KBM-7 (cell line): ENCODE measurements at regions not wholly inside any gene's neighbourhood (a gene's known extent, or its start where the extent isn't known, plus 50 kb on each side); places are given as distances from the start of the nearest gene placed in this dataset.
"Not testable (repeated sequence)": the region's sequence is repeated elsewhere in the genome, so short reads cannot be mapped to it uniquely, and the experiment has no call there.

Experiments used
- DNase-seq: peaks from one replicate; pipeline ENCODE4 v3.0.0-alpha.2; 2015
- in situ Hi-C: fragments of 300-500 bp; cut with MboI; formaldehyde crosslinking; loops from 2 replicates; pipeline ENCODE4 v1.14.3; 2020; ENCODE audit warnings: low sequenced_read_pairs, low pct_unique_long_range_greater_than_20kb, mixed read lengths

DNA sequence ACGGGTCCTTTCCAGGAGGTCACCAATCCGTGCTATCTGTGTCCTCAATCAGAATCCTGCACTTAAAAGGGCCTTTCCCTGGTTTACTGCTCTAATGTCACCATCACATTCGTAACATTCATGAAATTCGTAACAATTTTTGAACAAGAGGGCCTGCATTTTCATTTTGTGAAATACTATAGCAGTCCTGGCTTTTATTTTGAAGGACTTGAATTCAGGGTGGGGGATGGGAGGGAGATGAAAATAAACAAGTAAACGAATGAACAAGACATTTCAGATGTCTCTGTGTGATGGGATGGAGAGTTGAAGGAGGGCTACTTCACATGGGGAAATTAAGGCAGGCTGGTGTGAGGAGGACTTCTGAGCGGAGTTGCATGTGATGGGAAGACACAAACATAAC is 281.0 kb downstream of the TSHZ3 start:
- in situ Hi-C loops, result no loop called here
- no peak for DNase-seq

DNA sequence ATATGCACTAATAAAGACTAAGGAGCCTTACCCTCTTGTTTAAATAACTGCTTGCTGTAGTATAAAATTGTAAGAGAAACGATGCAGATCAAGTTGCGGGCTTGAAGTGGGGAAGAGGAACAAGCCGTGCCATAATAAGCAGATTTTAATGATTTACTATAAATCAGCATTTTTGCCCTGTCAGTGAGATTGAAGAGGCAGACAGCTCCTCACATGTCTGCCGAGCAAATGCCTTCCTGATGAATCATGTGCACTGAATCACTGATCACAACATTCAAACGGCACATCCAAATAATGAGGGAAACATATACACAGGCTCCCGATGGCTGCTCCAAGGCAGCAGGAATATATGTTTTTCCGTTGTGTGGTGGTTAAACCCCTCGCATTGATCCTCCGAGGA is 282.9 kb downstream of the TSHZ3 start:
- no peak for DNase-seq
- in situ Hi-C loops, result no loop called here

DNA sequence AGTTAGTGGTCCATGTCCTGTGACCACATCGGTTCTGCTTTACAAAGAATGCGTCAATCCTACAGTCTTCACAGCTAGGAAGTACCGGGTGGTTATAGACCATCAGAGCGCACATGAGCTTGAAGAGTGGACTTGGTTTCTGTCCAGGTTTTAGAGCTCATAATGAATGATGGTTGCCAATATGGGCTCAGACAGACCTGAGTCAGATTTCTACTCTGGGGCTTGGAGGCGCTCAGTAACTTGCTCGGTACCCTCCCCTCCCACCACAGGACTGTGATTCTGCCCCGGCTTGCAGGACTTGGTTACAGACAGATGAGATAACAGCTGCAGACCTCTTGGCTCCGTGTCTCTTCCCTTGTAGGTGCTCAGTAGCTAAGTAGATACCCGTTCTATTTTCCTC is 284.7 kb downstream of the TSHZ3 start:
- in situ Hi-C loops, result no loop called here
- DNase-seq, result no peak

DNA sequence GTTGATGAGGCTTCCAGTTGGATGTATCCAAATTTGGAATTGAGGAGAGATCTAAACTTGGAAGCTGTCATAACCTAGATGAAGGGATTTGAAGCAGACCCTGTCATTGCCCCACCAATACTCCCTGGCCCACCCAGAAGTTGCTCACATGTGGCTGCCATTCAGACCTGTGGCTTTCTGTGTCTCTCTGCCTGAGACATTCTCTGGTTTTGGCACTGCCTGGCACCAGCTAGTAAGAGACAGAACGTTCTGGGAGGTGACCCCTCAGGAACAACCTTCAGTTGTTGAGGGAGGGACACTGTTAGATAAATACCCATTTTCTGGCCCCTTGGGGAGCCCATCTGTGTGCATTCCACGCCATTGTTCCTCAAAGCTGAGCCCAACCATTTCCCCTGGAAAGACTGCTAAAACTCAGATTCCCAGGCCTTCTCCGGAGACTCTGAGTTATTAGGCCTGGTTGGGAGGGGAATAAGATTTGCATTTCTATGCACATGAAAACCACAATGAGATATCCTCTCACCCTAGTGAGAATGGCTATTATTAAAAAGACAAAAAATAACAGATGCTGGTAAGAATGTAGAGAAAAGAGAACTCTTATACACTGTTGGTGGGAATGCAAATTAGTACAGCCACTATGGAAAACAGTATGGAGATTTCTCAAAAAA is 290.4 kb downstream of the TSHZ3 start:
- no peak for DNase-seq
- in situ Hi-C loops, result no loop called here

GRCh38 chr19:31057476-31057875 is 291.8 kb downstream of the TSHZ3 start:
- in situ Hi-C loops, result no loop called here
- DNase-seq, result no peak

DNA sequence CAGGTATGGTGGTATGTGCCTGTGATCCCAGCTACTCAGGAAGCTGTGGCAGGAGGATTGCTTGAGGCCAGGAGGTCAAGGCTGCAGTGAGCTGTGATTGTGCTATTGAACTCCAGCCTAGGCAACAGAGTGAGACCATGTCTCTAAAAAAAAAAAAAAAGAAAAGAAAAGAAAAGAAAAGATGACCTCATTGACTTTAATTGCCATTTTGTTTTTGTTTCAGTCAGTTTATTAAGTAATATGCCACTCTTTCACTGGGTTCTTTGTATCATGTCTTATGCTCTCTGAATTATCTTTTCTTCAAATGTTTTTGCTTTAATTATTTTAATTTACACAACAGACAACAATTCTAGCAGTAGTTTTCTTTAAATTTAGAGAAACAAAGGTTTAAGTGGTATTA is 293.8 kb downstream of the TSHZ3 start:
- no peak for DNase-seq

DNA sequence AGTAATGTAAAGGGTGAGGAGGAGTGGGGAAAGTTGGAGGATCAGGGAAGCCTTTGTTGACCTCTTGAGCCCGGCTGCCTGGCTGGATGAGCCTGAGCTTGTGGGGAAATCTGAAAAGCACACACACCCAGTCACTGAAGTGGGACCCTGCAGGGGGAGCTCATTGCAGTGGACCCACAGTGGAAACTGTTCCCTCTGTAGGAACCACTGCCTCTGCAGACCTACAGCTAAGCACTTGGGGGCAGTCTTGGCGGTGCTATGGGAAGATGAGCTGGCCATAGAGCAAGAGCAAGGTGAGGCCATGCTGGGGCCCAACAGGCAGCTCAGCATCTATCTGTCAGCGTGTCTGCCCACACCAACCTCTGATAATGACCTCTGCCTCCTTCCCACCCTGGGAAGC is 294.8 kb downstream of the TSHZ3 start:
- peak; percentile 40 for DNase-seq

More for the DNA sequence above, 293.8 kb downstream of the TSHZ3 start:
- in situ Hi-C loops, result no loop called here

DNA sequence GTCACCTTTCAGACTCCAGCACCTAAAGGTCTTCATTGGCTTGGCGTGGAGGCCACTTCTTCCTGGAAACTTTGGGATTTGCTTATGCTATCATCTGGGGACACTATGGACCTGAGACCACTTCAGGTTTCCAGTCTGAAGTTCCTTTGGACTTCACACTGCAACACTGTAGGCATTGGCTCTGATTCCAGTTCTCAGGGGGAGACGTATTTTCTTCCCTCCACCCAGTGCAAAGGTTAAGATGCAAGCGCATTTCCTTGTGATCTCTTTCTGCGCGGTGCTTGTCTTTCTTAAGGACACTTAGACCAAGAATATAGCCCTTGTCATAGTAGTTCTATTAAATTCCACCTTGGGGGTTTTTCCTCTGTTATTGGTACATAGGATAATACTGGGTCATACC is 299.8 kb downstream of the TSHZ3 start:
- DNase-seq, result no peak
- in situ Hi-C loops, result no loop called here

More for the DNA sequence above, 294.8 kb downstream of the TSHZ3 start:
- in situ Hi-C loops, result no loop called here

DNA sequence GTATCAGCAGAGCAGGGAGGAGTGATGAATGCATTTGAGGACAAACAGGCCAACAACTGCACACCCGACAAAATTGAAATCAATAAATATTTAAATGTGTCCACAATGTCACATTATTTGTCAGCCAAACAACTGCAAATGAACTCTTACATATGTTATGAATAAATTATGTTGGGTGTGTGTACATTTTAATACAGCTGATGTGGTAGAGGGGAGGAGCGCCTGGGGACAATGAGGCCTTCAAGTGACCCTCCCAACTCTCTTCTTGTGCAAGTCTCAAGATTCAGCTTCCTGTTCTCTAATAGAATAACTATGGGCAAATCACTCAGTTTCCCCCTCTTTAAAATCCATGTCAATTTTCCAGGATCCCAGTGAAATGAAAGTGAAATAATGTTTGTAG is 303.2 kb downstream of the TSHZ3 start:
- in situ Hi-C loops, result no loop called here
- DNase-seq, result no peak

GRCh38 chr19:31041461-31041860 is 307.8 kb downstream of the TSHZ3 start:
- DNase-seq, result no peak
- in situ Hi-C loops, result no loop called here

- in situ Hi-C loops, result no loop called here
- DNase-seq, result no peak
Observed at GRCh38 chr19:31039151-31039550, 310.1 kb downstream of the TSHZ3 start.

- in situ Hi-C loops, result no loop called here
- DNase-seq, result no peak
Observed at GRCh38 chr19:31037286-31037980, 311.8 kb downstream of the TSHZ3 start.

- in situ Hi-C loops, DNase-seq: not testable (repeated sequence)
Observed at GRCh38 chr19:31031455-31031854, 317.8 kb downstream of the TSHZ3 start.

- in situ Hi-C loops, result no loop called here
- no peak for DNase-seq
Observed at GRCh38 chr19:31023038-31023437, 326.2 kb downstream of the TSHZ3 start.

DNA sequence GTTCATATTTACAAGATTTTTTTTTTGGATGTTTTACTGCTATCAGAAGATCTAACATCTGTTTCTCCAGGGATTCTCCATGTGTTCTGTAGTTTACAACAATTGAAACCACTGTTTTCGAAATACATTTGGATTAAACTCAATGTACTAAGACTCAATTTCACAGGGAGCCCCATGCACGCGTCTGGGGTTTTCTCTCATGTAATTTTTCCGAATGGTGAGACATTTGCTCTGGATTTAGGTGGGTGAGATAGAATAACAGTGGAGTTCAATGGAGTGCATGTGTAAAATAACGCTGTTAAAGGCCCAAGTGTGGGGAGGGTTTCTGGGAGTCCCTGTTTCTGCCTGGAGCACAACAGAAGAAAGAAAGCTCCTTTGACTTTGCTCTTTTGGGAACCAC is 330.3 kb downstream of the TSHZ3 start:
- in situ Hi-C loops, result no loop called here
- no peak for DNase-seq

- in situ Hi-C loops, result no loop called here
- no peak for DNase-seq
Observed at GRCh38 chr19:31015778-31016177, 333.5 kb downstream of the TSHZ3 start.

DNA sequence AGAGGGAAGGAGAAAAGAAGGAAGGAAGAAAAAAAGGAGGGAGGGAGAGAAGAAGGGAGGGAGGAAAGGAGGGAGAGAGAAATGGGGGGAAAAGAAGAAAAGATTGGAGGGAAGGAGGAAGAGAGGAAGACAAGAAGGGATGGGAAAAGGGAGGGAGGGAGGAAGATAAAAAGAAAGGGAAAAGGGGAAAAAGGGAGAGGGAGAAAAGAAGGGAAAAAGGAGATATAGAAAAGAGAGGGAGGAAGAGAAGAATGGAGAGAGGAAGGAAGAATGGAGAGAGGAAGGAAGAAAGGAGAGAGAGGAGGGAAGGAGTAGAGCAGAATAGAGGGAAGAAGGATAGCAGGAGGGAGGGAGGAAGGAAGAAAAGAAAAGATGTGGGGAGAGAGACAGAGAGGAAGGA is 334.6 kb downstream of the TSHZ3 start:
- DNase-seq, result no peak
- in situ Hi-C loops, result no loop called here

DNA sequence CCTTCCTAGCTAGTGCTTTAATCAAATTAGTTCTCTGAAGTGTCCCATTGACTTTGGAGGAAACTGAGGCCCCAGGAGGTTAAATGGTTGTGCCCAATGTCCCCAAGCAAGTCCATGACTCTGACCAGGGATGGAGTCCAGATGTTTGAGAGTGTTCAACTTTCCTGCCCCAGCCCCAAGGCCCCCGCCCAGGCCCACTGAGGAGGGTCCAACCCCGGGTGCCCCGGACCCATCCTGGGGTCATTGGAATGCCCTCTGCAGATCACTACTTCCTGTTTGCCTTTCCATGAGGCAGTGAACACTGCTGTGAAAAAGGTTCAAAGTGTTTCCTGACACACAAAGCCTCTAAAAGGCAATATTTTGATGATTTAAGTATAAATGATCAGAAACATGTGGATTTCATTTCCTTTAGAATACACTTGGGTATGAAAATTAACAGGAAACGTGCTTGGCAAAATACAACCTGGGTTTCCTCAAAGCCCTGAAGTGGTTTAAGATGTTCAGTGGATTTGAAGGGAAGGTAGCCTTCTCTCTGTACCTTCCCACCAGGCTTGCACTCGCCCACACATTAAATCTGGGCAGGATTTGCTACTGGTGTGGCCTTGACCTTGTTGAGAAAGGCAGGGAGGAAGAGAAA is 335.7 kb downstream of the TSHZ3 start:
- in situ Hi-C loops, result no loop called here
- no peak for DNase-seq

DNA sequence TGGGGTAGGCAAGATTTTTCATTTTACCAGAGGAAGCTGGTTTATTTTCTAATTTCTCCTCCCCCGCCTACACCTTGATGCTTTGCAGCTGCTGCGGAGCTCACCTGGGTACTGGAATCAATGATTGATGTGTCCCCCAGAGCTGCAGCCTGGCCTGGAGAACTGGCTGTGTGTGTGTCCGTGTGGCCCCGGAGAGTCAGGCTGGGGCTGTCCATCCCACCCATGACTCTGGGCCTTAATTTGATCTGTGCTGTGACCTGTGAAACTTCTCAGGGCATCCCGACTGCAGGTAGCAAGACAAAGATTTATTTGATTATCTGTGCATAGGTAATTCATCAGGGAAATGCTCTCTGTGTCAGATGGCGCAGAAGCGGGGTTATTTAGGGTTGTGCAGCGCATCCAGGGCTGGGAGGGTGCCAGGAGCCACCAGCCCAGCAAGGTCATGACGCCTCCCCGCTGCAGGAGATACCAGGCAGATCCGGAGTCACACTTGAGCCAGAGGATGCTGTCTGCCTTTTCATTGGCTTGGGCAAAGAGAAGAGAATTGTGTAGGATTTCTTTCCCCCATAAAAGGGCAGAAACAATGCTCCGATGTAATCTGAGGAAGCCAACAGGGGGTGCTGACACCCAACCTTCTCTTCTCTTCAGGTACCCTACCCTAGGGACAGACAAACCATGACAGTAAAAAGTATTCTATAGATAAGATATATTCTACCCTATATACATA is 346.6 kb downstream of the TSHZ3 start:
- DNase-seq, result no peak

DNA sequence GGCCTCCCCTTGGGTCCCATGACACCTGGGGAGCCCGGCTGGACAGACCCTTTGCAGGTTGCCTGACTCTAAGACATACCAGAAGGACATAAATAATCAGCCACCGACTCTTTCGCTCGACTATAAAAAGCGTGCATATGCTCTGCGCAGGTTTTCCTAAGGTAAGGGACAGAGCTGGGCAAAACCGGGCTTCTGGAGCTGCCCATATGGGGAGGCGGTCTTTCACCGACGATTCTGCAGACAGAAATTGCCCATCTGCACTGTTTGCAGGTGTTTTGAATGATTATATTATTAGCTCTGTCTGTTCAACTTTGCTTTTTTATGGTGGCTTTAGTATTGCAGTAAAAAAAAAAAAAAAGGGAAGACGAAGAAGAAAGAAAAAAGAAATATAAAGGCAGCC is 347.2 kb downstream of the TSHZ3 start:
- no peak for DNase-seq
- in situ Hi-C loops, result no loop called here

More for the DNA sequence above, 346.6 kb downstream of the TSHZ3 start:
- in situ Hi-C loops, result no loop called here
